GM12878 (cell line): ENCODE measurements at regions not wholly inside any gene's neighbourhood (a gene's known extent, or its start where the extent isn't known, plus 50 kb on each side); places are given as distances from the start of the nearest gene placed in this dataset.

Experiments
- ATAC-seq: fragments of 200-7000 bp; cut with Tn5 transposase; 3 replicates; pipeline ENCODE4 v1.9.1; 2020; ENCODE audit warnings: mild to moderate bottlenecking, moderate library complexity
- BruUV-seq: library from RNA; stranded (reverse); fragments of 400-500 nt; replicated peaks from 2 replicates; lab custom pipeline; 2021; lab: Mats Ljungman, UMichigan
- CTCF ChIA-PET: fragments of 300-600 bp; sonication (Branson Sonifier 250); formaldehyde crosslinking; extraction: SDS; loops from one replicate; lab custom pipeline; 2021; ENCODE audit warnings: inconsistent platforms; lab: Yijun Ruan, JAX
- POLR2A ChIA-PET: fragments of 350-600 bp; formaldehyde crosslinking; extraction: SDS; loops from one replicate; lab custom pipeline; 2021; ENCODE audit warnings: inconsistent platforms; lab: Charles Lee
- RAD21 ChIA-PET: fragments of 300-600 bp; sonication (Branson Sonifier 250); formaldehyde crosslinking; loops from one replicate; lab custom pipeline; 2023; ENCODE audit warnings: antibody characterized with exemption; ENCODE audit not compliant: unreplicated experiment; lab: Charles Lee
- SMC1A ChIA-PET: fragments of 300-600 bp; sonication (Branson Sonifier 250); formaldehyde crosslinking; loops from one replicate; lab custom pipeline; 2023; ENCODE audit not compliant: unreplicated experiment, uncharacterized antibody; lab: Charles Lee
- DNase-seq: peaks from one replicate; pipeline ENCODE4 v3.0.0-alpha.2; 2011; ENCODE audit warnings: low read depth, low spot score
- FAIRE-seq: peaks from 3 replicates; lab custom pipeline; 2011; peaks lifted over from hg19 to GRCh38; lab: Jason Lieb, UNC
- H2AFZ ChIP-seq: 2 replicates; pipeline ENCODE4 v1.6.0; 2011; ENCODE audit warnings: low read depth, low read length, control low read depth; ENCODE audit not compliant: control insufficient read depth
- H3K27ac ChIP-seq: 2 replicates; pipeline ENCODE4 v1.5.1; 2011; ENCODE audit warnings: control low read depth; ENCODE audit not compliant: control insufficient read depth, insufficient read depth
- H3K27me3 ChIP-seq, 2 experiments: replicated peaks in 1 of 2; 2 replicates each; pipeline versions ENCODE4 v1.6.0 to v1.6.1; 2011; ENCODE audit warnings: low read length in 1 of 2; ENCODE audit not compliant: control insufficient read depth in 2 of 2, insufficient read depth in 2 of 2
- H3K36me3 ChIP-seq, 2 experiments: 2 replicates each; pipeline ENCODE4 v1.5.1; 2011; ENCODE audit warnings: low read length in 1 of 2; ENCODE audit not compliant: control insufficient read depth in 2 of 2, insufficient read depth in 2 of 2
- H3K4me1 ChIP-seq: 2 replicates; pipeline ENCODE4 v1.6.1; 2011; ENCODE audit warnings: mild to moderate bottlenecking, low read length, moderate library complexity, mixed read lengths; ENCODE audit not compliant: control insufficient read depth, insufficient read depth
- H3K4me2 ChIP-seq: 2 replicates; pipeline ENCODE4 v1.6.0; 2011; ENCODE audit warnings: control low read depth; ENCODE audit not compliant: control insufficient read depth, insufficient read depth
- H3K4me3 ChIP-seq: fragments of 200-600 bp; sonication (generic); 2 replicates; pipeline ENCODE4 v1.5.1; 2016
- H3K79me2 ChIP-seq: 2 replicates; pipeline ENCODE4 v1.6.0; 2011; ENCODE audit warnings: low read length; ENCODE audit not compliant: control insufficient read depth, insufficient read depth
- H3K9ac ChIP-seq: 2 replicates; pipeline ENCODE4 v1.8.0; 2011; ENCODE audit warnings: low read length, control low read depth, mixed read lengths; ENCODE audit not compliant: control insufficient read depth, insufficient read depth
- H3K9me3 ChIP-seq: replicated peaks from 3 replicates; pipeline ENCODE4 v1.5.1; 2011; ENCODE audit warnings: mild to moderate bottlenecking, low read length; ENCODE audit not compliant: control insufficient read depth, insufficient read depth
- H4K20me1 ChIP-seq: 2 replicates; pipeline ENCODE4 v1.6.0; 2011; ENCODE audit not compliant: control insufficient read depth, insufficient read depth
- ATF7 ChIP-seq: fragments of 450-650 bp; IDR thresholded peaks from 2 replicates; pipeline ENCODE4 v1.6.1; 2016; ENCODE audit warnings: low read depth, mild to moderate bottlenecking
- BCL3 ChIP-seq: IDR thresholded peaks from 2 replicates; pipeline ENCODE4 v1.6.1; 2011; ENCODE audit warnings: borderline replicate concordance, low read depth, mild to moderate bottlenecking, moderate library complexity, low read length; ENCODE audit not compliant: insufficient read depth, poor library complexity, severe bottlenecking
- EGR1 ChIP-seq, 2 experiments: IDR thresholded peaks; 1 replicate in 1 of 2; 2 replicates in 1 of 2; pipeline ENCODE4 v1.6.1; 2011 to 2012; ENCODE audit warnings: low read depth in 2 of 2, low read length in 2 of 2, borderline replicate concordance in 1 of 2, mild to moderate bottlenecking in 1 of 2, moderate library complexity in 1 of 2
- ELK1 ChIP-seq: IDR thresholded peaks from 2 replicates; pipeline ENCODE4 v1.6.1; 2012; ENCODE audit warnings: low read depth, low read length, improper control_type of control experiment
- EP300 ChIP-seq, 2 experiments: fragments of 150-350 bp in 1 of 2; IDR thresholded peaks; 2 replicates each; pipeline ENCODE4 v1.6.1; 2011 to 2012; ENCODE audit warnings: low read depth in 2 of 2, low read length in 2 of 2, borderline replicate concordance in 1 of 2, improper control_type of control experiment in 1 of 2, inconsistent platforms in 1 of 2; ENCODE audit not compliant: control insufficient read depth in 1 of 2
- ETV6 ChIP-seq, 2 experiments: fragments of 450-650 bp in 1 of 2; IDR thresholded peaks in 1 of 2; conservative IDR thresholded peaks in 1 of 2; 2 replicates each; pipeline ENCODE4 v1.6.1; 2014; ENCODE audit warnings: antibody characterized with exemption in 1 of 2, borderline replicate concordance in 1 of 2, low read depth in 1 of 2, mild to moderate bottlenecking in 1 of 2, moderate library complexity in 1 of 2
- HCFC1 ChIP-seq: fragments of 150-350 bp; IDR thresholded peaks from 2 replicates; pipeline ENCODE4 v1.6.1; 2014; ENCODE audit warnings: low read length
- HSF1 ChIP-seq: fragments of 150-350 bp; IDR thresholded peaks from 2 replicates; pipeline ENCODE4 v1.6.1; 2014; ENCODE audit warnings: mild to moderate bottlenecking, low read depth, low read length
- JUND ChIP-seq: IDR thresholded peaks from 2 replicates; pipeline ENCODE4 v1.6.1; 2012; ENCODE audit warnings: low read depth, mild to moderate bottlenecking, low read length, improper control_type of control experiment, moderate library complexity
- KAT2A ChIP-seq: conservative IDR thresholded peaks from 2 replicates; pipeline ENCODE4 v1.6.1; 2011; ENCODE audit warnings: low read depth, low read length; ENCODE audit not compliant: control insufficient read depth
- NFXL1 ChIP-seq: fragments of 450-650 bp; IDR thresholded peaks from 2 replicates; pipeline ENCODE4 v1.6.1; 2017; ENCODE audit warnings: antibody characterized with exemption, mild to moderate bottlenecking, borderline replicate concordance
- PKNOX1 ChIP-seq: fragments of 450-650 bp; IDR thresholded peaks from 2 replicates; pipeline ENCODE4 v1.6.1; 2016; ENCODE audit warnings: mild to moderate bottlenecking
- POLR2AphosphoS2 ChIP-seq: IDR thresholded peaks from 2 replicates; pipeline ENCODE4 v1.6.1; 2011; ENCODE audit warnings: low read depth, mild to moderate bottlenecking, low read length, improper control_type of control experiment, moderate library complexity
- SIN3A ChIP-seq: IDR thresholded peaks from 2 replicates; pipeline ENCODE4 v1.6.1; 2012; ENCODE audit warnings: low read depth, low read length, improper control_type of control experiment
- SREBF1 ChIP-seq: IDR thresholded peaks from 2 replicates; pipeline ENCODE4 v1.6.1; 2012; ENCODE audit warnings: mild to moderate bottlenecking, low read length
- SREBF2 ChIP-seq: IDR thresholded peaks from 2 replicates; pipeline ENCODE4 v1.6.1; 2012; ENCODE audit warnings: mild to moderate bottlenecking, low read length
- YY1 ChIP-seq: IDR thresholded peaks from 2 replicates; pipeline ENCODE4 v1.6.1; 2011; ENCODE audit warnings: low read depth, mild to moderate bottlenecking, low read length
- ZNF384 ChIP-seq: IDR thresholded peaks from 2 replicates; pipeline ENCODE4 v1.6.1; 2012; ENCODE audit warnings: low read depth, mild to moderate bottlenecking, low read length, improper control_type of control experiment, borderline replicate concordance
- WGBS: methylation state at CpG from one replicate; pipeline ENCODE4 v1.1.6; 2016; ENCODE audit warnings: low lambda C conversion rate; ENCODE audit not compliant: insufficient replicate concordance, insufficient coverage; ENCODE audit errors: missing lambda C conversion rate; 5-methylcytosine and 5-hydroxymethylcytosine counted together
- in situ Hi-C: fragments of 300-500 bp; cut with MboI; formaldehyde crosslinking; loops from 9 replicates; pipeline ENCODE4 v1.14.3; 2018; ENCODE audit warnings: mixed read lengths
- intact Hi-C: fragments of 100-400 bp; cut with micrococcal nuclease; formaldehyde crosslinking; loops from one replicate; pipeline ENCODE4 v1.14.2; 2022; ENCODE audit not compliant: unreplicated experiment

GRCh38 chr4:24664956-24665355 is 80.6 kb upstream of the DHX15 start (continued):
- TF ChIP-seq BCL3 (no peak), ATF7 (no peak), ETV6 (conservative IDR thresholded peaks at IDR 0.05 in 1 of 2, IDR thresholded peaks at IDR 0.05 in 1 of 2; ENCODE audit: borderline replicate concordance in 1 of 2, low read depth in 1 of 2) (no peak), SREBF2 (no peak), YY1 (no peak), EP300 (IDR thresholded peaks at IDR 0.05; ENCODE audit: borderline replicate concordance in 1 of 2, control insufficient read depth in 1 of 2, low read depth in 2 of 2, low read length in 2 of 2) (no peak), PKNOX1 (no peak)

GRCh38 chr4:24666316-24666715 is 82.0 kb upstream of the DHX15 start:
- Histone ChIP-seq H3K9ac (no peak overlapping the region), H3K27me3 (no peaks in the 10 kb centered on the region; a peak in 1 of 4 replicates), H3K36me3 (no peaks in the 10 kb centered on the region), H3K4me3 (no peak overlapping the region), H3K4me1 (no peaks in the 10 kb centered on the region), H4K20me1 (no peaks in the 10 kb centered on the region), H3K9me3 (no peaks in the 10 kb centered on the region), H3K27ac (no peak overlapping the region), H3K4me2 (no peak overlapping the region), H3K79me2 (no peaks in the 10 kb centered on the region), H2AFZ (no peak overlapping the region)
- DNase-seq = no peak
- no peak for FAIRE-seq
- POLR2A ChIA-PET = no interaction called here
- ATAC-seq = no peak
- CTCF ChIA-PET = no interaction called here
- intact Hi-C loops = no loop called here
- BruUV-seq = no TSS peak
- 2% methylated on average over 3 of the region's 3 CpGs for WGBS
- in situ Hi-C loops = loop anchor here (10.0 kb wide), 1 partner anchor 58 kb away; no protein-coding TSS in a partner anchor
- RAD21 ChIA-PET = no interaction called here
- SMC1A ChIA-PET = no interaction called here
- TF ChIP-seq ELK1 (no peak), SREBF2 (no peak), KAT2A (no peak), EGR1 (IDR thresholded peaks at IDR 0.05; ENCODE audit: borderline replicate concordance in 1 of 2, low read depth in 2 of 2, low read length in 2 of 2) (no peak), JUND (no peak), NFXL1 (no peak), POLR2AphosphoS2 (no peak), ZNF384 (no peak), HSF1 (no peak), SREBF1 (no peak), SIN3A (no peak), HCFC1 (no peak)
